Ascending aorta (tissue), 2 donors: ENCODE measurements at regions not wholly inside any gene's neighbourhood (a gene's known extent, or its start where the extent isn't known, plus 50 kb on each side); places are given as distances from the start of the nearest gene placed in this dataset.
A peak's percentile ranks its signal among the peaks of the same experiment; 100 is the strongest.

Experiments
- DNase-seq, 2 donors: peaks; one replicate each; pipeline ENCODE4 v3.0.0-alpha.2; 2019; ENCODE audit warnings: low spot score in 2 of 2
- H3K27ac ChIP-seq, 2 donors: fragments of 200-600 bp; sonication (generic); one replicate each; pipeline ENCODE4 v1.5.1; 2016 to 2017; ENCODE audit warnings: mild to moderate bottlenecking in 1 of 2
- H3K27me3 ChIP-seq: fragments of 200-600 bp; sonication (generic); one replicate; pipeline ENCODE4 v1.5.1; 2017
- H3K36me3 ChIP-seq, 2 donors: fragments of 200-600 bp; sonication (generic); one replicate each; pipeline ENCODE4 v1.5.1; 2016
- H3K4me1 ChIP-seq, 2 donors: fragments of 200-600 bp; sonication (generic); one replicate each; pipeline ENCODE4 v1.5.1; 2016 to 2017; ENCODE audit warnings: mild to moderate bottlenecking in 1 of 2
- H3K4me3 ChIP-seq, 2 donors: fragments of 200-600 bp; sonication (generic); one replicate each; pipeline ENCODE4 v1.5.1; 2016 to 2017; ENCODE audit warnings: mild to moderate bottlenecking in 1 of 2
- H3K9me3 ChIP-seq, 2 donors: fragments of 200-600 bp; sonication (generic); one replicate each; pipeline ENCODE4 v1.5.1; 2016
- intact Hi-C: fragments of 100-400 bp; cut with DNase I; formaldehyde crosslinking; loops from one replicate; pipeline ENCODE4 v1.15.1; 2023
- TF ChIP-seq, protein P1 (sequence below), 3 experiments: fragments of 200-600 bp in 2 of 3; fragments of 450-650 bp in 1 of 3; sonication (generic) in 2 of 3; IDR thresholded peaks; one replicate each; pipeline ENCODE4 v1.5.1; 2016 to 2019; ENCODE audit warnings: antibody characterized with exemption in 3 of 3, mild to moderate bottlenecking in 1 of 3, moderate library complexity in 1 of 3

DNA sequence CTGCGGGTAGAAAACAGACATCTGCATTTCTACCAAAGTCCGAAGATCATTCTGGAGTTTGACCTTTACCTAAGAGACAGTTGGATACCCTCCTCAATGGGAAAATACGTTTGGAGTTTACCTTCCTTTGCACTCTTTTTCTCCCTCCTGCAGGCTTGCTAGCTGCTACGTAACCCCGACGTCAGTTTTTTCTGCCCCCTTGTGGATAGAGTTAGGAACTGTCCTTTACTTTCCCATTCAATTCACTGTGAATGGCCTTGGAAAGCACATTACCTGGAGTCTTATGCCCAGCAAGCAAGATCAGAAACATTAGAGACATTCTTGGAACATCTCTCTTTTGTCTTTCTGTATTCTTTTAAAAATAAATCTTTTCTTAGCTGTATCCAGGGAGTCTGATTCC, 250.7 kb downstream of the NAP1L3 start:
- no peaks in the 10 kb centered on the region for H3K36me3 ChIP-seq
- no peak for DNase-seq
- H3K27ac ChIP-seq = no peak overlapping the region
- no peak overlapping the region for H3K4me3 ChIP-seq
- H3K9me3 ChIP-seq = no peaks in the 10 kb centered on the region
- intact Hi-C loops = no loop called here
- H3K27me3 ChIP-seq = no peaks in the 10 kb centered on the region
- TF ChIP-seq, protein P1, sequence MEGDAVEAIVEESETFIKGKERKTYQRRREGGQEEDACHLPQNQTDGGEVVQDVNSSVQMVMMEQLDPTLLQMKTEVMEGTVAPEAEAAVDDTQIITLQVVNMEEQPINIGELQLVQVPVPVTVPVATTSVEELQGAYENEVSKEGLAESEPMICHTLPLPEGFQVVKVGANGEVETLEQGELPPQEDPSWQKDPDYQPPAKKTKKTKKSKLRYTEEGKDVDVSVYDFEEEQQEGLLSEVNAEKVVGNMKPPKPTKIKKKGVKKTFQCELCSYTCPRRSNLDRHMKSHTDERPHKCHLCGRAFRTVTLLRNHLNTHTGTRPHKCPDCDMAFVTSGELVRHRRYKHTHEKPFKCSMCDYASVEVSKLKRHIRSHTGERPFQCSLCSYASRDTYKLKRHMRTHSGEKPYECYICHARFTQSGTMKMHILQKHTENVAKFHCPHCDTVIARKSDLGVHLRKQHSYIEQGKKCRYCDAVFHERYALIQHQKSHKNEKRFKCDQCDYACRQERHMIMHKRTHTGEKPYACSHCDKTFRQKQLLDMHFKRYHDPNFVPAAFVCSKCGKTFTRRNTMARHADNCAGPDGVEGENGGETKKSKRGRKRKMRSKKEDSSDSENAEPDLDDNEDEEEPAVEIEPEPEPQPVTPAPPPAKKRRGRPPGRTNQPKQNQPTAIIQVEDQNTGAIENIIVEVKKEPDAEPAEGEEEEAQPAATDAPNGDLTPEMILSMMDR (IDR thresholded peaks at IDR 0.05) = peak in 2 of 3 experiments; percentile 40 to 49
- H3K4me1 ChIP-seq = peaks cover 0 to 2% of the 10 kb centered on the region in 2 donors

DNA sequence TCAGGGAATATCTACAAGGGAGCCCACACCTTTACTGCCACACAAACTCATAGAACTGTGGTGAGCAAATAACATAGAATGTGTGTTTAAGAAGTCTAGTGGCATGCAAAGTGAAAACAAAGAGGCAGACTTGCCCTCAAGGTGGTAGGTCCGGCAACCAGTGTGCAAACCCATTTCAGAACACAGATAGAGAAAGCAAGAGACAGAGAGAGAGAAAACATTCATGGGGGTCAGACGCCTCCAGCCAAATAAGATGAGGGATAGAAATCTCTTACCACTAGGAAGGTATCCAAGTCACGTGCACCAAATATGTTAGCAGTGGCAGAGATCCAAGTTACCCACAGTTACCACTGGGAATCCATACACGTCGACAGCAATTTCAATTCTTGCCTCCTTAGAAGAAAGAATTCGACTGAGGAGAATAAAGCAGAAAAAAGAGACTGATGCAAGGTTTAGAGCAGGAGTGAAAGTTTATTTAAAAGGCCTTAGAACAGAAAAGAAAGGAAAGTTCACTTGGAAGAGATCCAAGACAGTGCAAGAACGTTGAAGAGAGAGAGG, 252.8 kb downstream of the NAP1L3 start:
- peaks cover 0 to 2% of the 10 kb centered on the region in 2 donors for H3K4me1 ChIP-seq
- TF ChIP-seq, protein P1 (IDR thresholded peaks at IDR 0.05) = no peak
- no peaks in the 10 kb centered on the region for H3K9me3 ChIP-seq
- H3K36me3 ChIP-seq = no peaks in the 10 kb centered on the region
- H3K4me3 ChIP-seq = no peak overlapping the region
- no peak for DNase-seq
- no peaks in the 10 kb centered on the region for H3K27me3 ChIP-seq
- no peak overlapping the region for H3K27ac ChIP-seq
- intact Hi-C loops = no loop called here

DNA sequence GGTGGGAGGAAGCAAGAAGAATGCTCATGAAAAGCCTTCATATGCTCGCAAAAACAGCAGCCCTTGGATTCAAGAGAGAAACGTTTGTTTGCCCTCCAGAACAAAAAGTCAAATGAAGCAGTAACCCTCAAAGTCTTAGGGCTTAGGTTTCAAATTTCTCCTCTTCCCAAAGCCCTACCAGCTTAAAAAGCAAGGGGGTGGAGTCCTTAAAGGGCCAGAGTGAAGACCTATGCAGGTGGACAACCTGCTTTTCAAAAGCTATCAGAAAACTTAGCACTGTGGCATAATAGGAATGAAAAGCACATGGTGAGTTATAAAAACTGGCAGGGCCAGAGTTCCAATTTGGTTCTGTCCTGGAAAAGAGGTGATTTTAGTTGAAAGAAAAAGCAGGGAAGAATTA, 253.3 kb downstream of the NAP1L3 start:
- peaks cover 0 to 2% of the 10 kb centered on the region in 2 donors for H3K4me1 ChIP-seq
- intact Hi-C loops = no loop called here
- TF ChIP-seq, protein P1 (IDR thresholded peaks at IDR 0.05) = no peak
- H3K9me3 ChIP-seq = no peaks in the 10 kb centered on the region
- H3K27ac ChIP-seq = no peak overlapping the region
- H3K36me3 ChIP-seq = no peaks in the 10 kb centered on the region
- H3K4me3 ChIP-seq = no peak overlapping the region
- no peaks in the 10 kb centered on the region for H3K27me3 ChIP-seq
- no peak for DNase-seq

DNA sequence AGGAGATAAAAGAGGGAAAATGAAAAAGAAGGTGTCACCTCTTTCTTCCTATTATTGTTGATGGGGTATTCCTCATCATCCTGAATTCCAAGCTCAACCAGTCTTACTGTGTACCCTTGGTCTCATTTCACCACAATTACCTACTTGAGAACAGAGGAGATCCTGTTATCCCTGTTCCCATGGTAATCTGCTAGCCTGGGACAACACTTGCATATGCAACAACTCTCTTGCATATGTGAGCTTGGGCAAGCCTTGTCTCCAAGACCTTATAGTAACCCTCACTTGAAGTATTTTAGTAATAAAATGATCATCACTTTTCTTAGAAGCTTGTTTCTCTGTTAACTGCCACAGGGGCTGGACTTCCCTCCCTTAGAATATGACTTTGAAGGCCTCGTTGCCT, 253.7 kb downstream of the NAP1L3 start:
- Histone ChIP-seq H3K4me3 (no peak overlapping the region), H3K4me1 (peaks cover 0 to 2% of the 10 kb centered on the region in 2 donors), H3K27me3 (no peaks in the 10 kb centered on the region), H3K36me3 (no peaks in the 10 kb centered on the region), H3K9me3 (no peaks in the 10 kb centered on the region), H3K27ac (no peak overlapping the region)
- intact Hi-C loops = no loop called here
- TF ChIP-seq, protein P1 (IDR thresholded peaks at IDR 0.05) = no peak
- no peak for DNase-seq

DNA sequence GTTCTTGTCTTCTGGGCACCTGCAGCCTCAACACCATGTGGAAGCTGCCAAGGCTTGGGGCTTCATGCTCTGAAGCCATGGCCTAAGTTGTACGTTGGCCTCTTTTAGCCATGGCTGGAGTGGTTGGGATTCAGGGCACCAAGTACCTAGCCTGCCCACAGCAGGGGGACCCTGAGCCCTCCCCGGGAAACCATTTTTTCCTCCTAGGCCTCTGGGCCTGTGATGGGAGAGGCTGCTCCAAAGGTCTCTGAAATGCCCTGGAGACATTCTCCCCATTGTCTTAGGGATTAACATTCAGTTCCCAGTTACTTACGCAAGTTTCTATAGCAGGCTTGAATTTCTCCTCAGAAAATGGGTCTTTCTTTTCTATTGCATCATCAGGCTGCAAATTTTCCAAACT, 269.3 kb downstream of the NAP1L3 start:
- H3K4me3 ChIP-seq = no peak overlapping the region
- no peak overlapping the region for H3K27ac ChIP-seq
- H3K9me3 ChIP-seq = no peaks in the 10 kb centered on the region
- no peak for DNase-seq
- intact Hi-C loops = no loop called here
- TF ChIP-seq, protein P1 (IDR thresholded peaks at IDR 0.05) = no peak
- no peaks in the 10 kb centered on the region for H3K4me1 ChIP-seq
- H3K27me3 ChIP-seq = no peaks in the 10 kb centered on the region
- H3K36me3 ChIP-seq = no peaks in the 10 kb centered on the region

DNA sequence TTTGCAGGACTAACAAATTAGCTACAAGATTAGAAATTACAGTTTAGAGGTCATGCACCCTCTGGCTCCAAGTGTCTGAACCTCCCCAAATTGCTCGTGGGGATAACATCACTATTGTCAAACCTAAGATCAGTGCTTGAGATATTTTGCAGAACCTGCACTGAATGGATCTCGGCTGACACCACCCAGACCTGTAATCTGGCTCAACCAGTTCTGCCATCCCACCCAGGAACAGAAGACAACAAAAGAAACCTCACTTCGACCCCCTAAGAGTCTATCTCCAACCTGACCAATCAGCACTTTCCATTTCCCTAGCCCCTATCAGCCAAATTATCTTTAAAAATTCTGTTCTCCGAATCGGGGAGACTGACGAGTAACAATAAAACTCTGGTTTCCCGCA, 318.7 kb downstream of the NAP1L3 start:
- Histone ChIP-seq H3K4me1 (no peaks in the 10 kb centered on the region), H3K27ac (no peak overlapping the region), H3K36me3 (no peaks in the 10 kb centered on the region), H3K27me3 (no peaks in the 10 kb centered on the region), H3K9me3 (no peaks in the 10 kb centered on the region), H3K4me3 (no peak overlapping the region)
- TF ChIP-seq, protein P1 (IDR thresholded peaks at IDR 0.05) = no peak
- no peak for DNase-seq
- intact Hi-C loops = no loop called here
